PC-3 (cell line): ENCODE measurements at regions not wholly inside any gene's neighbourhood (a gene's known extent, or its start where the extent isn't known, plus 50 kb on each side); places are given as distances from the start of the nearest gene placed in this dataset.

Source experiments
- CTCF ChIP-seq: fragments of 300-600 bp; sonication (generic); conservative IDR thresholded peaks from 2 replicates; pipeline ENCODE4 v1.5.1; 2017; ENCODE audit warnings: antibody characterized with exemption, low read depth, mild to moderate bottlenecking, low read length
- EZH2phosphoT487 ChIP-seq: fragments of 300-600 bp; sonication (generic); IDR thresholded peaks from 2 replicates; pipeline ENCODE4 v1.6.1; 2018; ENCODE audit warnings: mild to moderate bottlenecking, antibody characterized with exemption, low read length, borderline replicate concordance

- TF ChIP-seq CTCF (peak; percentile 99), EZH2phosphoT487 (no peak)
These were observed 157.1 kb downstream of the RGS9 start for GRCh38 chr17:65294181-65294719.
